ENCODE measurements at regions not wholly inside any gene's neighbourhood (a gene's known extent, or its start where the extent isn't known, plus 50 kb on each side); places are given as distances from the start of the nearest gene placed in this dataset.
"Not testable (repeated sequence)": the region's sequence is repeated elsewhere in the genome, so short reads cannot be mapped to it uniquely, and the experiment has no call there.

- H3K27me3 ChIP-seq (replicated peaks; ENCODE audit: insufficient read depth, low read depth, low read length, poor library complexity), result no peaks in the 10 kb centered on the region
- no peak overlapping the region for H3K27ac ChIP-seq (ENCODE audit: low read depth, low read length, poor library complexity, severe bottlenecking)
- no peaks in the 10 kb centered on the region for H3K36me3 ChIP-seq (ENCODE audit: insufficient read depth, low read length, poor library complexity, severe bottlenecking)
- no peak for DNase-seq (ENCODE audit: low spot score)
- no peaks in the 10 kb centered on the region for H3K9me3 ChIP-seq (ENCODE audit: low read depth, low read length, poor library complexity, severe bottlenecking)
- intact Hi-C loops (cut with micrococcal nuclease; ENCODE audit: unreplicated experiment), result no loop called here
- H3K4me3 ChIP-seq (ENCODE audit: low read depth, low read length, poor library complexity, severe bottlenecking), result no peak overlapping the region
- ChIA-PET POLR2A (ENCODE audit: low non-redundant PET) (no interaction called here), CTCF (no interaction called here)
- no peaks in the 10 kb centered on the region for H3K4me1 ChIP-seq (ENCODE audit: insufficient read depth, low read length, poor library complexity, severe bottlenecking)
- BruUV-seq (replicated peaks), result no TSS peak
- TF ChIP-seq EZH2 (IDR thresholded peaks at IDR 0.05; ENCODE audit: borderline replicate concordance, low read depth, low read length, poor library complexity, severe bottlenecking) (no peak), CTCF (conservative IDR thresholded peaks at IDR 0.05; ENCODE audit: low read depth, low read length) (no peak)
Measured at GRCh38 chr11:96878299-96879051, 488.7 kb downstream of the JRKL start.

- H3K27ac ChIP-seq (ENCODE audit: low read depth, low read length, poor library complexity, severe bottlenecking); POLR2A ChIA-PET (ENCODE audit: low non-redundant PET); H3K9me3 ChIP-seq (ENCODE audit: low read depth, low read length, poor library complexity, severe bottlenecking); H3K4me3 ChIP-seq (ENCODE audit: low read depth, low read length, poor library complexity, severe bottlenecking); DNase-seq (ENCODE audit: low spot score); CTCF ChIA-PET; H3K4me1 ChIP-seq (ENCODE audit: insufficient read depth, low read length, poor library complexity, severe bottlenecking); BruUV-seq (replicated peaks); H3K36me3 ChIP-seq (ENCODE audit: insufficient read depth, low read length, poor library complexity, severe bottlenecking); H3K27me3 ChIP-seq (replicated peaks; ENCODE audit: insufficient read depth, low read depth, low read length, poor library complexity); intact Hi-C loops (cut with micrococcal nuclease; ENCODE audit: unreplicated experiment): not testable (repeated sequence)
Measured at GRCh38 chr11:96882622-96883021, 492.8 kb downstream of the JRKL start.

- Histone ChIP-seq H3K4me3 (ENCODE audit: low read depth, low read length, poor library complexity, severe bottlenecking) (no peak overlapping the region), H3K4me1 (ENCODE audit: insufficient read depth, low read length, poor library complexity, severe bottlenecking) (no peaks in the 10 kb centered on the region), H3K27me3 (replicated peaks; ENCODE audit: insufficient read depth, low read depth, low read length, poor library complexity) (no peaks in the 10 kb centered on the region), H3K9me3 (ENCODE audit: low read depth, low read length, poor library complexity, severe bottlenecking) (no peaks in the 10 kb centered on the region), H3K27ac (ENCODE audit: low read depth, low read length, poor library complexity, severe bottlenecking) (no peak overlapping the region), H3K36me3 (ENCODE audit: insufficient read depth, low read length, poor library complexity, severe bottlenecking) (no peaks in the 10 kb centered on the region)
- no TSS peak for BruUV-seq (replicated peaks)
- ChIA-PET CTCF (no interaction called here), POLR2A (ENCODE audit: low non-redundant PET) (no interaction called here)
- intact Hi-C loops (cut with micrococcal nuclease; ENCODE audit: unreplicated experiment), result no loop called here
- DNase-seq (ENCODE audit: low spot score), result no peak
- TF ChIP-seq CTCF (conservative IDR thresholded peaks at IDR 0.05; ENCODE audit: low read depth, low read length) (no peak), EZH2 (IDR thresholded peaks at IDR 0.05; ENCODE audit: borderline replicate concordance, low read depth, low read length, poor library complexity, severe bottlenecking) (no peak)
Measured at GRCh38 chr11:96885405-96885804, 495.6 kb downstream of the JRKL start.

- Histone ChIP-seq H3K27ac (ENCODE audit: low read depth, low read length, poor library complexity, severe bottlenecking) (no peak overlapping the region), H3K4me1 (ENCODE audit: insufficient read depth, low read length, poor library complexity, severe bottlenecking) (no peaks in the 10 kb centered on the region), H3K9me3 (ENCODE audit: low read depth, low read length, poor library complexity, severe bottlenecking) (no peaks in the 10 kb centered on the region), H3K4me3 (ENCODE audit: low read depth, low read length, poor library complexity, severe bottlenecking) (no peak overlapping the region), H3K27me3 (replicated peaks; ENCODE audit: insufficient read depth, low read depth, low read length, poor library complexity) (no peaks in the 10 kb centered on the region), H3K36me3 (ENCODE audit: insufficient read depth, low read length, poor library complexity, severe bottlenecking) (no peaks in the 10 kb centered on the region)
- intact Hi-C loops (cut with micrococcal nuclease; ENCODE audit: unreplicated experiment), result no loop called here
- ChIA-PET CTCF (no interaction called here), POLR2A (ENCODE audit: low non-redundant PET) (no interaction called here)
- no TSS peak for BruUV-seq (replicated peaks)
- TF ChIP-seq EZH2 (IDR thresholded peaks at IDR 0.05; ENCODE audit: borderline replicate concordance, low read depth, low read length, poor library complexity, severe bottlenecking) (no peak), CTCF (conservative IDR thresholded peaks at IDR 0.05; ENCODE audit: low read depth, low read length) (no peak)
- no peak for DNase-seq (ENCODE audit: low spot score)
Measured at GRCh38 chr11:96885912-96886311, 496.1 kb downstream of the JRKL start.

Measured in A673 (cell line).